HEK293T (cell line): ENCODE measurements at regions not wholly inside any gene's neighbourhood (a gene's known extent, or its start where the extent isn't known, plus 50 kb on each side); places are given as distances from the start of the nearest gene placed in this dataset.
"Not testable (repeated sequence)": the region's sequence is repeated elsewhere in the genome, so short reads cannot be mapped to it uniquely, and the experiment has no call there.

Source experiments
- CTCF ChIA-PET: fragments of 350-600 bp; formaldehyde crosslinking; extraction: SDS; loops from one replicate; lab custom pipeline; 2021; ENCODE audit warnings: antibody characterized with exemption, inconsistent platforms; lab: Yijun Ruan, JAX
- POLR2A ChIA-PET: fragments of 350-600 bp; formaldehyde crosslinking; extraction: SDS; loops from one replicate; lab custom pipeline; 2020; ENCODE audit warnings: antibody characterized with exemption, inconsistent platforms; lab: Yijun Ruan, JAX
- DNase-seq: peaks from one replicate; pipeline ENCODE4 v3.0.0; 2012; ENCODE audit warnings: mixed read lengths; ENCODE audit errors: extremely low spot score
- ARNT ChIP-seq: fragments of 450-650 bp; IDR thresholded peaks from 2 replicates; pipeline ENCODE4 v1.6.1; 2017; ENCODE audit warnings: mild to moderate bottlenecking
- BHLHE40 ChIP-seq: fragments of 450-650 bp; IDR thresholded peaks from 2 replicates; pipeline ENCODE4 v1.6.1; 2016; ENCODE audit warnings: mild to moderate bottlenecking, moderate library complexity, borderline replicate concordance
- CTBP1 ChIP-seq: fragments of 450-650 bp; IDR thresholded peaks from 2 replicates; pipeline ENCODE4 v1.6.1; 2016; ENCODE audit warnings: borderline replicate concordance
- ELF4 ChIP-seq: fragments of 450-650 bp; IDR thresholded peaks from 2 replicates; pipeline ENCODE4 v1.6.1; 2017; ENCODE audit warnings: antibody characterized with exemption
- FOXA1 ChIP-seq: fragments of 450-650 bp; IDR thresholded peaks from 2 replicates; pipeline ENCODE4 v1.6.1; 2016; ENCODE audit warnings: mild to moderate bottlenecking
- FOXK2 ChIP-seq: fragments of 450-650 bp; IDR thresholded peaks from 2 replicates; pipeline ENCODE4 v1.6.1; 2016; ENCODE audit warnings: mild to moderate bottlenecking
- FOXM1 ChIP-seq: fragments of 450-650 bp; IDR thresholded peaks from 2 replicates; pipeline ENCODE4 v1.6.1; 2017; ENCODE audit warnings: mild to moderate bottlenecking, borderline replicate concordance
- HDGF ChIP-seq: fragments of 450-650 bp; IDR thresholded peaks from 2 replicates; pipeline ENCODE4 v1.6.1; 2017; ENCODE audit warnings: antibody characterized with exemption, borderline replicate concordance
- L3MBTL2 ChIP-seq: fragments of 450-650 bp; conservative IDR thresholded peaks from 2 replicates; pipeline ENCODE4 v1.6.1; 2016; ENCODE audit warnings: mild to moderate bottlenecking
- LEF1 ChIP-seq: fragments of 450-650 bp; IDR thresholded peaks from 2 replicates; pipeline ENCODE4 v1.6.1; 2017; ENCODE audit warnings: mild to moderate bottlenecking, borderline replicate concordance
- NFRKB ChIP-seq: fragments of 450-650 bp; IDR thresholded peaks from 2 replicates; pipeline ENCODE4 v1.6.1; 2016; ENCODE audit warnings: mild to moderate bottlenecking, moderate library complexity
- PKNOX1 ChIP-seq: fragments of 450-650 bp; IDR thresholded peaks from 2 replicates; pipeline ENCODE4 v1.6.1; 2016
- SP1 ChIP-seq: fragments of 450-650 bp; IDR thresholded peaks from 2 replicates; pipeline ENCODE4 v1.6.1; 2017
- SUZ12 ChIP-seq: fragments of 450-650 bp; IDR thresholded peaks from 2 replicates; pipeline ENCODE4 v1.6.1; 2016; ENCODE audit warnings: mild to moderate bottlenecking
- TARDBP ChIP-seq: fragments of 450-650 bp; IDR thresholded peaks from 2 replicates; pipeline ENCODE4 v1.6.1; 2016
- ZNF384 ChIP-seq: fragments of 450-650 bp; IDR thresholded peaks from 2 replicates; pipeline ENCODE4 v1.6.1; 2016

- ChIA-PET POLR2A (no interaction called here), CTCF (no interaction called here)
- no peak for TF ChIP-seq PKNOX1
- no peak for TF ChIP-seq ZNF384
- TF ChIP-seq ELF4 = no peak
- TF ChIP-seq CTBP1 = no peak
Measured at GRCh38 chr4:160567634-160568033, 1464.8 kb downstream of the RAPGEF2 start.

GRCh38 chr4:160570271-160570670 is 1467.4 kb downstream of the RAPGEF2 start:
- POLR2A ChIA-PET = no interaction called here
- DNase-seq = no peak
- CTCF ChIA-PET = no interaction called here
- no peak for TF ChIP-seq FOXK2

More at GRCh38 chr4:160567634-160568033, 1464.8 kb downstream of the RAPGEF2 start:
- DNase-seq = no peak

- POLR2A ChIA-PET, DNase-seq, CTCF ChIA-PET: not testable (repeated sequence)
Measured at GRCh38 chr4:160574272-160574671, 1471.4 kb downstream of the RAPGEF2 start.

- TF ChIP-seq TARDBP (no peak), SUZ12 (no peak), NFRKB (no peak), HDGF (no peak), ZNF384 (no peak), FOXK2 (no peak), FOXA1 (no peak), LEF1 (no peak), BHLHE40 (no peak), ELF4 (no peak), L3MBTL2 (no peak), PKNOX1 (no peak), CTBP1 (no peak)
- no peak for DNase-seq
- POLR2A ChIA-PET = no interaction called here
- CTCF ChIA-PET = no interaction called here
Measured at GRCh38 chr4:160580581-160580980, 1477.7 kb downstream of the RAPGEF2 start.

- POLR2A ChIA-PET = no interaction called here
- no peak for DNase-seq
- CTCF ChIA-PET = no interaction called here
- TF ChIP-seq L3MBTL2 (no peak), ARNT (no peak), BHLHE40 (no peak), CTBP1 (no peak), ELF4 (no peak), PKNOX1 (no peak), HDGF (no peak), TARDBP (no peak), ZNF384 (no peak), LEF1 (no peak), SP1 (no peak), FOXK2 (no peak), NFRKB (no peak), FOXM1 (no peak), SUZ12 (no peak), FOXA1 (no peak)
Measured at GRCh38 chr4:160592258-160592657, 1489.4 kb downstream of the RAPGEF2 start.

- POLR2A ChIA-PET = no interaction called here
- TF ChIP-seq LEF1 (no peak), ELF4 (no peak), NFRKB (no peak), BHLHE40 (no peak), FOXM1 (no peak), ARNT (no peak), SP1 (no peak), L3MBTL2 (no peak), FOXK2 (no peak), TARDBP (no peak), CTBP1 (no peak), PKNOX1 (no peak), FOXA1 (no peak), SUZ12 (no peak), ZNF384 (no peak), HDGF (no peak)
- CTCF ChIA-PET = no interaction called here
- DNase-seq = no peak
Measured at GRCh38 chr4:160595646-160596045, 1492.8 kb downstream of the RAPGEF2 start.

- ChIA-PET CTCF (no interaction called here), POLR2A (no interaction called here)
- DNase-seq = no peak
- no peak for TF ChIP-seq HDGF
- no peak for TF ChIP-seq LEF1
- TF ChIP-seq NFRKB = no peak
- no peak for TF ChIP-seq ARNT
- TF ChIP-seq ELF4 = no peak
- no peak for TF ChIP-seq PKNOX1
- TF ChIP-seq SUZ12 = no peak
- no peak for TF ChIP-seq ZNF384
- TF ChIP-seq FOXK2 = no peak
- no peak for TF ChIP-seq FOXM1
- TF ChIP-seq SP1 = no peak
- no peak for TF ChIP-seq TARDBP
- no peak for TF ChIP-seq L3MBTL2
- TF ChIP-seq BHLHE40 = no peak
Measured at GRCh38 chr4:160604541-160604940, 1501.7 kb downstream of the RAPGEF2 start.
